SK-N-SH treated with all-trans-retinoic acid at 6 μM for 48 hours (cell line): ENCODE measurements at regions not wholly inside any gene's neighbourhood (a gene's known extent, or its start where the extent isn't known, plus 50 kb on each side); places are given as distances from the start of the nearest gene placed in this dataset.

Source experiments
- ARNTL ChIP-seq: fragments of 450-650 bp; formaldehyde crosslinking; IDR thresholded peaks from 2 replicates; pipeline ENCODE4 v1.5.0; 2020; ENCODE audit warnings: low read depth, mild to moderate bottlenecking, moderate library complexity, borderline replicate concordance
- CSDC2 ChIP-seq: fragments of 250-450 bp; sonication (Bioruptor Pico); IDR thresholded peaks from 2 replicates; pipeline ENCODE4 v1.5.0; 2020; ENCODE audit warnings: mild to moderate bottlenecking, moderate library complexity
- GLIS3 ChIP-seq: fragments of 250-450 bp; sonication (Bioruptor Pico); IDR thresholded peaks from 2 replicates; pipeline ENCODE4 v1.5.0; 2020; ENCODE audit warnings: mild to moderate bottlenecking, moderate library complexity
- POU6F1 ChIP-seq: fragments of 250-450 bp; sonication (Bioruptor Pico); IDR thresholded peaks from 2 replicates; pipeline ENCODE4 v1.8.0; 2021; ENCODE audit warnings: low read depth, mild to moderate bottlenecking, moderate library complexity, borderline replicate concordance
- RARB ChIP-seq: fragments of 250-450 bp; sonication (Bioruptor Pico); IDR thresholded peaks from 2 replicates; pipeline ENCODE4 v1.8.0; 2021; ENCODE audit warnings: mild to moderate bottlenecking, moderate library complexity
- SNAI2 ChIP-seq: fragments of 250-450 bp; sonication (Bioruptor Pico); IDR thresholded peaks from 2 replicates; pipeline ENCODE4 v1.5.0; 2020; ENCODE audit warnings: mild to moderate bottlenecking, moderate library complexity
- TCF4 ChIP-seq: fragments of 250-450 bp; sonication (Bioruptor Pico); IDR thresholded peaks from 2 replicates; pipeline ENCODE4 v1.8.0; 2021; ENCODE audit warnings: mild to moderate bottlenecking, moderate library complexity, borderline replicate concordance
- TSHZ2 ChIP-seq: fragments of 250-450 bp; sonication (Bioruptor Pico); IDR thresholded peaks from 2 replicates; pipeline ENCODE4 v1.5.0; 2020; ENCODE audit warnings: mild to moderate bottlenecking, moderate library complexity
- ZFP3 ChIP-seq: fragments of 250-450 bp; sonication (Bioruptor Pico); IDR thresholded peaks from 2 replicates; pipeline ENCODE4 v1.5.0; 2020; ENCODE audit warnings: mild to moderate bottlenecking, moderate library complexity
- ZFP30 ChIP-seq: fragments of 450-650 bp; formaldehyde crosslinking; IDR thresholded peaks from 2 replicates; pipeline ENCODE4 v1.5.0; 2022; ENCODE audit warnings: mild to moderate bottlenecking, moderate library complexity
- ZNF565 ChIP-seq: fragments of 450-650 bp; formaldehyde crosslinking; conservative IDR thresholded peaks from 2 replicates; pipeline ENCODE4 v1.5.0; 2020; ENCODE audit warnings: low read depth, mild to moderate bottlenecking, moderate library complexity
- TF ChIP-seq, protein P1 (sequence below): fragments of 250-450 bp; sonication (Bioruptor Pico); IDR thresholded peaks from 2 replicates; pipeline ENCODE4 v1.5.1; 2020; ENCODE audit warnings: low read depth, mild to moderate bottlenecking, moderate library complexity
- TF ChIP-seq, protein P2 (sequence below): fragments of 250-450 bp; sonication (Bioruptor Pico); IDR thresholded peaks from 2 replicates; pipeline ENCODE4 v1.8.0; 2020; ENCODE audit warnings: mild to moderate bottlenecking, moderate library complexity, borderline replicate concordance

GRCh38 chr15:77942611-77943211 is 134.8 kb downstream of the TBC1D2B start:
- TF ChIP-seq SNAI2, result no peak
- no peak for TF ChIP-seq CSDC2
- TF ChIP-seq ZNF565 (CRISPR knock-in tag), result no peak
- TF ChIP-seq ARNTL (CRISPR knock-in tag), result no peak
- TF ChIP-seq GLIS3, result no peak
- TF ChIP-seq, protein P1, sequence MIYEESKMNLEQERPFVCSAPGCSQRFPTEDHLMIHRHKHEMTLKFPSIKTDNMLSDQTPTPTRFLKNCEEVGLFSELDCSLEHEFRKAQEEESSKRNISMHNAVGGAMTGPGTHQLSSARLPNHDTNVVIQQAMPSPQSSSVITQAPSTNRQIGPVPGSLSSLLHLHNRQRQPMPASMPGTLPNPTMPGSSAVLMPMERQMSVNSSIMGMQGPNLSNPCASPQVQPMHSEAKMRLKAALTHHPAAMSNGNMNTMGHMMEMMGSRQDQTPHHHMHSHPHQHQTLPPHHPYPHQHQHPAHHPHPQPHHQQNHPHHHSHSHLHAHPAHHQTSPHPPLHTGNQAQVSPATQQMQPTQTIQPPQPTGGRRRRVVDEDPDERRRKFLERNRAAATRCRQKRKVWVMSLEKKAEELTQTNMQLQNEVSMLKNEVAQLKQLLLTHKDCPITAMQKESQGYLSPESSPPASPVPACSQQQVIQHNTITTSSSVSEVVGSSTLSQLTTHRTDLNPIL, result no peak
- TF ChIP-seq TSHZ2 (CRISPR knock-in tag), result no peak
- TF ChIP-seq ZFP30 (CRISPR knock-in tag), result no peak
- TF ChIP-seq, protein P2, sequence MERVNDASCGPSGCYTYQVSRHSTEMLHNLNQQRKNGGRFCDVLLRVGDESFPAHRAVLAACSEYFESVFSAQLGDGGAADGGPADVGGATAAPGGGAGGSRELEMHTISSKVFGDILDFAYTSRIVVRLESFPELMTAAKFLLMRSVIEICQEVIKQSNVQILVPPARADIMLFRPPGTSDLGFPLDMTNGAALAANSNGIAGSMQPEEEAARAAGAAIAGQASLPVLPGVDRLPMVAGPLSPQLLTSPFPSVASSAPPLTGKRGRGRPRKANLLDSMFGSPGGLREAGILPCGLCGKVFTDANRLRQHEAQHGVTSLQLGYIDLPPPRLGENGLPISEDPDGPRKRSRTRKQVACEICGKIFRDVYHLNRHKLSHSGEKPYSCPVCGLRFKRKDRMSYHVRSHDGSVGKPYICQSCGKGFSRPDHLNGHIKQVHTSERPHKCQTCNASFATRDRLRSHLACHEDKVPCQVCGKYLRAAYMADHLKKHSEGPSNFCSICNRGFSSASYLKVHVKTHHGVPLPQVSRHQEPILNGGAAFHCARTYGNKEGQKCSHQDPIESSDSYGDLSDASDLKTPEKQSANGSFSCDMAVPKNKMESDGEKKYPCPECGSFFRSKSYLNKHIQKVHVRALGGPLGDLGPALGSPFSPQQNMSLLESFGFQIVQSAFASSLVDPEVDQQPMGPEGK, result no peak
- TF ChIP-seq TCF4 (CRISPR knock-in tag), result no peak
- no peak for TF ChIP-seq ZFP3 (CRISPR knock-in tag)
- TF ChIP-seq RARB (CRISPR knock-in tag), result no peak
- TF ChIP-seq POU6F1 (CRISPR knock-in tag), result no peak
